ENCODE measurements at regions not wholly inside any gene's neighbourhood (a gene's known extent, or its start where the extent isn't known, plus 50 kb on each side); places are given as distances from the start of the nearest gene placed in this dataset.

DNA sequence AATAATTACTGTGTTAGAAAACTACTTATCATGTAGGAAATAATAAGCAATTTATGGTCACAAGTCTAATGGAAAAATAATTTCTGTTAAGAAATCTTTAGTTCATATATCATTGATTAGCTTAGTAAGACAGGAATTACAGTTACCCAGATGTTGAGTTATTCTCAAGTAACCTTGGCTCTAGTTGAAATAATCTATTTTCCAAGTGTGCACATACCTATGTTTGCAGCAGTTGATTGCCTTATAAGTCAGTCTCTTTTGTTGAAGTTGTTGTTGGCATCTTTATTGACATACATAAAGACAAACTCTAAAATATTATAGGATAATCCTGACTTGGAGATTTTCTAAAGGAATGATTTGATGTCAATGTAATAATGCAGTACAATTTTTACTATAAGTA, 511.4 kb upstream of the KLF12 start:
- Histone ChIP-seq H3K9me3 (replicated peaks) (no peaks in the 10 kb centered on the region), H3K27me3 (ENCODE audit: low read depth) (no peaks in the 10 kb centered on the region), H3K27ac (replicated peaks) (no peak overlapping the region), H3K36me3 (no peaks in the 10 kb centered on the region), H3K4me1 (no peaks in the 10 kb centered on the region), H3K4me3 (no peak overlapping the region)
- intact Hi-C loops (cut with micrococcal nuclease) = no loop called here
- TF ChIP-seq CTCF (IDR thresholded peaks at IDR 0.05; ENCODE audit: borderline replicate concordance) = no peak
- no peak for DNase-seq

GRCh38 chr13:74644229-74644628, 510.0 kb upstream of the KLF12 start:
- Histone ChIP-seq H3K9me3 (replicated peaks) (no peaks in the 10 kb centered on the region), H3K4me1 (no peaks in the 10 kb centered on the region), H3K36me3 (no peaks in the 10 kb centered on the region), H3K27me3 (ENCODE audit: low read depth) (no peaks in the 10 kb centered on the region), H3K4me3 (no peak overlapping the region), H3K27ac (replicated peaks) (no peak overlapping the region)
- no peak for TF ChIP-seq CTCF (IDR thresholded peaks at IDR 0.05; ENCODE audit: borderline replicate concordance)
- intact Hi-C loops (cut with micrococcal nuclease) = no loop called here
- DNase-seq = no peak

DNA sequence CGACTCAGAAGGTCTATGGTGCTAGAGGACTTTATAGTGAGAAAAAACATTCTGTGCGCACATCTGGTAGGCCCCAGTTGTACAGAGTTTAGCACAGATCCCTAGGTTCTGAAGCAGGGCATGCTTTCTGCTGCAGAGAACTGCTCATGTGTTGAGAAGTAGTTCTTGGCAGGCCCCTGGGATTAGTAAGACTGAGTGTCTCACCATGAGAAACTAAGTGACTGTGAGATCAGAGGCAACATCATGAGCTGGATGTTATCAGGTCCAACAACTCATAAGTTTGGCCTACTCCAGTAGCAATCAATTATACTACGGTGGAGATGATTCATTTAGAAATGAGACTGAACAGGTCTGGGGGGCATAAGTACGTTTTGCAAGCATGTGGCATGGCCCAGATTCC, 507.4 kb upstream of the KLF12 start:
- Histone ChIP-seq H3K36me3 (no peaks in the 10 kb centered on the region), H3K27me3 (ENCODE audit: low read depth) (no peaks in the 10 kb centered on the region), H3K9me3 (replicated peaks) (no peaks in the 10 kb centered on the region), H3K4me1 (no peaks in the 10 kb centered on the region), H3K4me3 (no peak overlapping the region), H3K27ac (replicated peaks) (no peak overlapping the region)
- intact Hi-C loops (cut with micrococcal nuclease) = no loop called here
- DNase-seq = no peak
- no peak for TF ChIP-seq CTCF (IDR thresholded peaks at IDR 0.05; ENCODE audit: borderline replicate concordance)

DNA sequence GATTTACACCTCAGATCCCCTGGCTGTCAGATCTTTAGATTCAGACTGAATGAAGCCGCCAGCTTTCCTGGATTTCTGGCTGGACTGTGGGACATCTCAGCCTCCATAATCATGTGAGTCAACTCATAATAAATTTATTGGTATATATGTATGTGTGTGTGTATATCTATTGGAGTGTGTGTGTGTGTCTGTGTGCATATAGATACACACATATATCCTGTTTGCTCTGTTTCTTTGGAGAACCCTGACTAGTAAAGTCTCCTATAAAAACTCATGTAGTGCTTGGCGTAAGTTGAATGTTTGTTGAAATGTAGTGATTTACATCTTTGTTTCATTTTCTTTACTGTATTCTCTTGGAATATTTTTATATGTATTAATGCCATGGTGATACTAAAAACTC, 499.5 kb upstream of the KLF12 start:
- intact Hi-C loops (cut with micrococcal nuclease) = no loop called here
- Histone ChIP-seq H3K4me3 (no peak overlapping the region), H3K27ac (replicated peaks) (no peak overlapping the region), H3K9me3 (replicated peaks) (no peaks in the 10 kb centered on the region), H3K27me3 (ENCODE audit: low read depth) (no peaks in the 10 kb centered on the region), H3K36me3 (no peaks in the 10 kb centered on the region), H3K4me1 (no peaks in the 10 kb centered on the region)
- TF ChIP-seq CTCF (IDR thresholded peaks at IDR 0.05; ENCODE audit: borderline replicate concordance) = no peak
- DNase-seq = no peak

DNA sequence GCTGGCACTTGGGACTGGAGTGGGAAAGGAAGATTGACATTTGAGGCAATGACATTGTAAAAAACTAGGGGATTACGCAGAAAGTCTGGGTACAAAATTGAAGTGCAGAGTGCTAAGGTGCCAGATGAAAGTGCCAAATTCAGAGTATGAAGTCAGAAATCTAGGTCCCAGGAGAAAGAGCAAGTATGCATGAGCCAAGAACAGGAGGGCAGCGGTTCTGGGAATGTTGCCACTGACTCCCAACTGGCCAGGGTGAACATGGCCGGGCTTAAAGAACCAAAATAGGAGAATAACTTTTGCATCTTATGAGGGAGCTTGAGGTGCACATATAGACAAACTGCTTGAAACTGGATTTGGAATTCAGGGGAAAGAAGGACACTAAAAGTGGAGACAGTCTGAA, 495.8 kb upstream of the KLF12 start:
- TF ChIP-seq CTCF (IDR thresholded peaks at IDR 0.05; ENCODE audit: borderline replicate concordance) = no peak
- Histone ChIP-seq H3K36me3 (no peaks in the 10 kb centered on the region), H3K4me1 (no peaks in the 10 kb centered on the region), H3K4me3 (no peak overlapping the region), H3K27me3 (ENCODE audit: low read depth) (no peaks in the 10 kb centered on the region), H3K27ac (replicated peaks) (no peak overlapping the region), H3K9me3 (replicated peaks) (no peaks in the 10 kb centered on the region)
- intact Hi-C loops (cut with micrococcal nuclease) = no loop called here
- DNase-seq = no peak

GRCh38 chr13:74625541-74625940, 491.3 kb upstream of the KLF12 start:
- Histone ChIP-seq H3K36me3 (no peaks in the 10 kb centered on the region), H3K4me1 (no peaks in the 10 kb centered on the region), H3K4me3 (no peak overlapping the region), H3K27me3 (ENCODE audit: low read depth) (no peaks in the 10 kb centered on the region), H3K27ac (replicated peaks) (no peak overlapping the region), H3K9me3 (replicated peaks) (no peaks in the 10 kb centered on the region)
- no peak for TF ChIP-seq CTCF (IDR thresholded peaks at IDR 0.05; ENCODE audit: borderline replicate concordance)
- intact Hi-C loops (cut with micrococcal nuclease) = no loop called here
- no peak for DNase-seq
